Chondrocyte (in vitro differentiated cells): ENCODE measurements at regions not wholly inside any gene's neighbourhood (a gene's known extent, or its start where the extent isn't known, plus 50 kb on each side); places are given as distances from the start of the nearest gene placed in this dataset.

Experiments used
- DNase-seq: peaks from one replicate; pipeline ENCODE4 v3.0.0; 2021; ENCODE audit warnings: mixed read lengths, low spot score
- H3K27ac Mint-ChIP-seq: one replicate; pipeline ENCODE4 v1.8.0; 2021; ENCODE audit warnings: mild to moderate bottlenecking, moderate library complexity, mixed read lengths; ENCODE audit not compliant: unreplicated experiment
- H3K27me3 Mint-ChIP-seq: 2 replicates; pipeline ENCODE4 v1.8.0; 2021; ENCODE audit warnings: low read depth, mixed read lengths
- H3K36me3 Mint-ChIP-seq: 2 replicates; pipeline ENCODE4 v1.8.0; 2021; ENCODE audit warnings: low read depth, mixed read lengths
- H3K4me1 Mint-ChIP-seq: 2 replicates; pipeline ENCODE4 v1.8.0; 2021; ENCODE audit warnings: low read depth, mild to moderate bottlenecking, mixed read lengths
- H3K4me3 Mint-ChIP-seq: one replicate; pipeline ENCODE4 v1.8.0; 2021; ENCODE audit warnings: mild to moderate bottlenecking, moderate library complexity, mixed read lengths; ENCODE audit not compliant: unreplicated experiment
- H3K9me3 Mint-ChIP-seq: 2 replicates; pipeline ENCODE4 v1.8.0; 2021; ENCODE audit warnings: low read depth, mixed read lengths
- TF ChIP-seq, protein P1 (sequence below): fragments of 200-600 bp; sonication (generic); IDR thresholded peaks from 2 replicates; pipeline ENCODE4 v1.5.0; 2021; ENCODE audit warnings: antibody characterized with exemption, mild to moderate bottlenecking, moderate library complexity

DNA sequence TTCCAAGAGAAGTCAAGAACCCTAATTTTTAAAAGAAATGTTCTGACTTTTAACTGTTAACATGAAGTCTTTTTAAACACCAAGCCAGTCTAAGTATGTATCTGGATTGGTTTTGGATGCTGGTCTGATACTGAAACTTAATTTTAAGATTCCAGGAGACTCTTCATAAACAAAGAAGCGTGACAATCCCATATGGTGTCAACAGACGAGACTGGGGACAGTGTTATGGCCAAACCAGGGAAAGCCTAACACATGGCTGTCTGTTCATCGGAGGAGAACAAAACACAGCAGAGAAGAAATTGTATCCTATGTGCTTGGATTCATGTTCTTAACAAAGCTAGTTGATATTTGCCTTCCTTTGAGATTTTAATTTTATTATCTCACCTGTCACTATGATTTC is 80.5 kb upstream of the UPP2 start:
- Mint-ChIP-seq H3K9me3 (no peaks in the 10 kb centered on the region), H3K4me3 (no peak overlapping the region), H3K27me3 (peaks cover 2% of the 10 kb centered on the region), H3K4me1 (no peaks in the 10 kb centered on the region), H3K27ac (no peak overlapping the region), H3K36me3 (no peaks in the 10 kb centered on the region)
- TF ChIP-seq, protein P1, sequence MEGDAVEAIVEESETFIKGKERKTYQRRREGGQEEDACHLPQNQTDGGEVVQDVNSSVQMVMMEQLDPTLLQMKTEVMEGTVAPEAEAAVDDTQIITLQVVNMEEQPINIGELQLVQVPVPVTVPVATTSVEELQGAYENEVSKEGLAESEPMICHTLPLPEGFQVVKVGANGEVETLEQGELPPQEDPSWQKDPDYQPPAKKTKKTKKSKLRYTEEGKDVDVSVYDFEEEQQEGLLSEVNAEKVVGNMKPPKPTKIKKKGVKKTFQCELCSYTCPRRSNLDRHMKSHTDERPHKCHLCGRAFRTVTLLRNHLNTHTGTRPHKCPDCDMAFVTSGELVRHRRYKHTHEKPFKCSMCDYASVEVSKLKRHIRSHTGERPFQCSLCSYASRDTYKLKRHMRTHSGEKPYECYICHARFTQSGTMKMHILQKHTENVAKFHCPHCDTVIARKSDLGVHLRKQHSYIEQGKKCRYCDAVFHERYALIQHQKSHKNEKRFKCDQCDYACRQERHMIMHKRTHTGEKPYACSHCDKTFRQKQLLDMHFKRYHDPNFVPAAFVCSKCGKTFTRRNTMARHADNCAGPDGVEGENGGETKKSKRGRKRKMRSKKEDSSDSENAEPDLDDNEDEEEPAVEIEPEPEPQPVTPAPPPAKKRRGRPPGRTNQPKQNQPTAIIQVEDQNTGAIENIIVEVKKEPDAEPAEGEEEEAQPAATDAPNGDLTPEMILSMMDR = no peak
- no peak for DNase-seq

DNA sequence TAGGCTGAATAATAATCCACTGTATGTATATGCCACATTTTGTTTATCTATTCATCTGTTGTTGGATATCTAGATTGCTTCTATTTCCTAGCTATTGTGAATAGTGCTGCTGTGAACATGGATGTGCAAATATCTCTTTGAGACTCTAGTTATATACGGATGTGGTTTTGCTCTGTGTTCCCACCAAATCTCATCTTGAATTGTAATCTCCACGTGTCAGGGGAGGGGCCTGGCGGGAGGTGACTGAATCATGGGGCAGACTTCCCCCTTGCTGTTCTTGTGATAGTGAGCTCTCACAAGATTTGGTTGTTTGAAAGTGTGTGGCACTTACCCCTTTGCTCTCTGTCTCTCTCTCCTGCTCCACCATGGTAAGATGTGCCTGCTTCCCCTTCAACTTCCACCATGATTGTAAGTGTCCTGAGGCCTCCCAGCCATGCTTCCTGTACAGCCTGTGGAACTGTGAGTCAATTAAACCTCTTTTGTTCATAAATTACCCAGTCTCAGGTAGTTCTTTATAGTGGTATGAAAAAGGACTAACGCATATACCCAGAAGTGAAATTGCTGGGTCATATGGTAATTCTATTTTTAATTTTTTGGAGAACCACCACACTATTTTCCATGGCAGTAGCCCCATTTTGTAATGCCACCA is 86.1 kb upstream of the UPP2 start:
- TF ChIP-seq, protein P1 = no peak
- DNase-seq = no peak
- H3K27ac Mint-ChIP-seq = no peak overlapping the region
- no peak overlapping the region for H3K4me3 Mint-ChIP-seq
- peaks cover 7% of the 10 kb centered on the region for H3K4me1 Mint-ChIP-seq
- no peaks in the 10 kb centered on the region for H3K9me3 Mint-ChIP-seq
- H3K27me3 Mint-ChIP-seq = peaks cover 2% of the 10 kb centered on the region
- no peaks in the 10 kb centered on the region for H3K36me3 Mint-ChIP-seq

DNA sequence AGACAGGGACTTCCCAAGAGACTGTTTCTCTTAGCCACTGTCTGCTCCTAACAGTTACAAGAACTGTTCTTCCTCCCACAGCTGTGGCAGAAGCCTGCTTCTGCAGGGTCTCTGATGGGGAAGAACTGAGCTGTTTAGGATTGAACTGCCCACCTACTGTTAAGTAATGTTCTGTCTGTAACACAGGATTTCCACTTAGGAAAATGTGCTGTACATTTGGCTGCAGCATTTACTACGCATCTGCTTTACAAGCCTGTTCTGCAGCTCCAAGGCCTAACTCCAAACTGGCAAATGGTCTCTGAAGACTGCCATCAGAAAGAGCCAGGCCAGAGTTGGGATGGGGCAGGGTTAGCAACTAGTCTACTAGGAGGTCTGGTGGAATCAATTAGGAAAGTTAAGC is 87.8 kb upstream of the UPP2 start:
- Mint-ChIP-seq H3K27ac (no peak overlapping the region), H3K4me3 (no peak overlapping the region), H3K27me3 (no peaks in the 10 kb centered on the region)

DNA sequence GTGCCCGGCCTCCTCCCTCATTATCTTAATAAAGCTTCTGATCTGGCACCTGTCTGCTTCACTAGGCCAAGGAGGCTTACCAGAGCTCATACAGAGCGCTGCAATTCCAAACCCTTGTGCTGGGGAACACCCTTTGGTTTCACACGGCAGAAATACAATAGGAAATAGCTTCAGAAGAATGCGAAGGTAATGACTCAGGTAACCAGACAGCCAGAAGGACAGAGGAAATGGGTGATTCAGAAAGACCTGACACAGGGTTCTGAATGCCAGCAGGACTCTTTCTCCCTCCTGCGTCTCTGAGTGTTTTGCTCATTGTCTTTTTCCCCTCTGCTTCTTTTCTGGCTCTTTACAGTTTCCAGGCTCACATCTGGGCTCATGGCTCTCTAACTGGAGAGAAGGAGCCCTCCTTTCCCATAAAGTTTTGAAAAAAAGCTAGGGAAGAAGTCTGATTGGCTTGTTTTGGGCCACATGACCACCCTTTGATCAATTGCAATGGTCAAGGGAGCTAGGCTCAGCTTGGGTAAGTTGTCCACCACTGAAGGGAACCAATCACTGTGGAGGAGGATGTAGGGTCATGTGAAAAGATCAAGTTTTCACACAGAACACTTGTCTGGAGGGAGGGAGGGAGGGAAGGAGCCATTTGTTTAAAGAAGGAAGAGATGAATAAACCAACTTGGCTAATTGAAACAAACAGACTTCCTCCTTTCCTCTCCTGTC is 90.5 kb upstream of the UPP2 start:
- no peak overlapping the region for H3K4me3 Mint-ChIP-seq
- H3K4me1 Mint-ChIP-seq = peaks cover 16% of the 10 kb centered on the region
- no peaks in the 10 kb centered on the region for H3K36me3 Mint-ChIP-seq
- DNase-seq = no peak
- no peak overlapping the region for H3K27ac Mint-ChIP-seq
- H3K27me3 Mint-ChIP-seq = no peaks in the 10 kb centered on the region
- TF ChIP-seq, protein P1 = no peak
- no peaks in the 10 kb centered on the region for H3K9me3 Mint-ChIP-seq

More for the DNA sequence above, 87.8 kb upstream of the UPP2 start:
- TF ChIP-seq, protein P1 = no peak
- no peak for DNase-seq
- H3K4me1 Mint-ChIP-seq = peaks cover 16% of the 10 kb centered on the region
- H3K9me3 Mint-ChIP-seq = no peaks in the 10 kb centered on the region
- no peaks in the 10 kb centered on the region for H3K36me3 Mint-ChIP-seq

DNA sequence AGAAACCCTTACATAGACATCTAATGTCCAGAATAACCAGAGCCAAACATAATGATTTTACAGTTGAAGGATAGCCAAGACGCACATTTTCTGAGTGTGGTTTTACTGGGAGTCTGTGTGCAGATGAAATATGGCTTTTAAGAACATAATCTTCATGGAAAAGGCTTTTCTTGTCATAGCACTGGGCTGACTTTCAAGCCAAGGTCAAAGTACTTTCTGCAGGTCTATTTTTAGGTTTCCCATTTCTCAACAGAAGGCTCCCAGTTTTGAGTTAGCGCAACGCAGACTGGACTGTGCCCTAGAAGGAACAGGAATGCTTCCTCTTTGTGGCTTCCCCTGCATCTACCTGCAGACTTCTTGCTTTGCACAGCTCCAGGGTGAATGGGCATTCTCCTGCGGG is 92.3 kb upstream of the UPP2 start:
- Mint-ChIP-seq H3K9me3 (no peaks in the 10 kb centered on the region), H3K4me3 (no peak overlapping the region), H3K27me3 (no peaks in the 10 kb centered on the region), H3K4me1 (peaks cover 16% of the 10 kb centered on the region), H3K27ac (no peak overlapping the region), H3K36me3 (no peaks in the 10 kb centered on the region)
- no peak for DNase-seq
- TF ChIP-seq, protein P1 = no peak
